GM13977 (cell line): ENCODE measurements at regions not wholly inside any gene's neighbourhood (a gene's known extent, or its start where the extent isn't known, plus 50 kb on each side); places are given as distances from the start of the nearest gene placed in this dataset.

Experiments used
- DNase-seq: peaks from one replicate; pipeline ENCODE4 v3.0.0; 2012; ENCODE audit warnings: low spot score
- CTCF ChIP-seq: IDR thresholded peaks from 2 replicates; pipeline ENCODE4 v1.5.1; 2012; ENCODE audit warnings: mild to moderate bottlenecking, control low read depth; ENCODE audit not compliant: insufficient read depth; ENCODE audit errors: extremely low read depth, missing control alignments
- in situ Hi-C: fragments of 300-500 bp; cut with MboI; formaldehyde crosslinking; loops from one replicate; pipeline ENCODE4 v1.12.0; 2022; ENCODE audit warnings: low sequenced_read_pairs, low pct_unique_long_range_greater_than_20kb, mixed read lengths, inconsistent platforms; ENCODE audit not compliant: unreplicated experiment

- DNase-seq, result no peak
- no peak for TF ChIP-seq CTCF
- in situ Hi-C loops, result no loop called here
Measured at GRCh38 chr7:156185076-156185475, 372.8 kb upstream of the SHH start.

GRCh38 chr7:156184164-156184563, 371.9 kb upstream of the SHH start:
- DNase-seq, result no peak
- in situ Hi-C loops, result no loop called here
- no peak for TF ChIP-seq CTCF

- in situ Hi-C loops, result no loop called here
- no peak for DNase-seq
- no peak for TF ChIP-seq CTCF
Measured at GRCh38 chr7:156180451-156181229, 368.4 kb upstream of the SHH start.

GRCh38 chr7:156179872-156180390, 367.7 kb upstream of the SHH start:
- TF ChIP-seq CTCF, result no peak
- in situ Hi-C loops, result no loop called here
- DNase-seq, result no peak

GRCh38 chr7:156178857-156179256, 366.6 kb upstream of the SHH start:
- no peak for TF ChIP-seq CTCF
- in situ Hi-C loops, result no loop called here
- DNase-seq, result no peak

GRCh38 chr7:156178214-156178613, 366.0 kb upstream of the SHH start:
- DNase-seq, result no peak
- in situ Hi-C loops, result no loop called here
- no peak for TF ChIP-seq CTCF
